SK-N-SH treated with all-trans-retinoic acid at 6 μM for 48 hours (cell line): ENCODE measurements at regions not wholly inside any gene's neighbourhood (a gene's known extent, or its start where the extent isn't known, plus 50 kb on each side); places are given as distances from the start of the nearest gene placed in this dataset.

ENCODE experiments used
- ARNTL ChIP-seq: fragments of 450-650 bp; formaldehyde crosslinking; IDR thresholded peaks from 2 replicates; pipeline ENCODE4 v1.5.0; 2020; ENCODE audit warnings: low read depth, mild to moderate bottlenecking, moderate library complexity, borderline replicate concordance
- BACH2 ChIP-seq: fragments of 250-450 bp; sonication (Bioruptor Pico); IDR thresholded peaks from 2 replicates; pipeline ENCODE4 v1.9.0; 2021; ENCODE audit warnings: mild to moderate bottlenecking, borderline replicate concordance
- CREB5 ChIP-seq: fragments of 250-450 bp; sonication (Bioruptor Pico); IDR thresholded peaks from 2 replicates; pipeline ENCODE4 v1.5.1; 2020; ENCODE audit warnings: low read depth, mild to moderate bottlenecking, moderate library complexity
- OSR1 ChIP-seq: fragments of 250-450 bp; sonication (Bioruptor Pico); IDR thresholded peaks from 2 replicates; pipeline ENCODE4 v1.8.0; 2022; ENCODE audit warnings: moderate library complexity, mild to moderate bottlenecking, inconsistent platforms
- RARB ChIP-seq: fragments of 250-450 bp; sonication (Bioruptor Pico); IDR thresholded peaks from 2 replicates; pipeline ENCODE4 v1.8.0; 2021; ENCODE audit warnings: mild to moderate bottlenecking, moderate library complexity
- ZFP3 ChIP-seq: fragments of 250-450 bp; sonication (Bioruptor Pico); IDR thresholded peaks from 2 replicates; pipeline ENCODE4 v1.5.0; 2020; ENCODE audit warnings: mild to moderate bottlenecking, moderate library complexity
- ZFP30 ChIP-seq: fragments of 450-650 bp; formaldehyde crosslinking; IDR thresholded peaks from 2 replicates; pipeline ENCODE4 v1.5.0; 2022; ENCODE audit warnings: mild to moderate bottlenecking, moderate library complexity
- ZNF565 ChIP-seq: fragments of 450-650 bp; formaldehyde crosslinking; conservative IDR thresholded peaks from 2 replicates; pipeline ENCODE4 v1.5.0; 2020; ENCODE audit warnings: low read depth, mild to moderate bottlenecking, moderate library complexity
- ZNF70 ChIP-seq: fragments of 450-650 bp; formaldehyde crosslinking; IDR thresholded peaks from 2 replicates; pipeline ENCODE4 v1.5.0; 2020; ENCODE audit warnings: mild to moderate bottlenecking, moderate library complexity
- TF ChIP-seq, protein P1 (sequence below): fragments of 250-450 bp; sonication (Bioruptor Pico); IDR thresholded peaks from 2 replicates; pipeline ENCODE4 v1.5.0; 2020; ENCODE audit warnings: mild to moderate bottlenecking, moderate library complexity
- TF ChIP-seq, protein P2 (sequence below): fragments of 250-450 bp; sonication (Bioruptor Pico); IDR thresholded peaks from 2 replicates; pipeline ENCODE4 v1.8.0; 2020; ENCODE audit warnings: mild to moderate bottlenecking, moderate library complexity, borderline replicate concordance

- no peak for TF ChIP-seq ZFP3 (CRISPR knock-in tag)
- TF ChIP-seq OSR1 = no peak
- TF ChIP-seq BACH2 (CRISPR knock-in tag) = no peak
- no peak for TF ChIP-seq CREB5 (CRISPR knock-in tag)
- TF ChIP-seq, protein P1, sequence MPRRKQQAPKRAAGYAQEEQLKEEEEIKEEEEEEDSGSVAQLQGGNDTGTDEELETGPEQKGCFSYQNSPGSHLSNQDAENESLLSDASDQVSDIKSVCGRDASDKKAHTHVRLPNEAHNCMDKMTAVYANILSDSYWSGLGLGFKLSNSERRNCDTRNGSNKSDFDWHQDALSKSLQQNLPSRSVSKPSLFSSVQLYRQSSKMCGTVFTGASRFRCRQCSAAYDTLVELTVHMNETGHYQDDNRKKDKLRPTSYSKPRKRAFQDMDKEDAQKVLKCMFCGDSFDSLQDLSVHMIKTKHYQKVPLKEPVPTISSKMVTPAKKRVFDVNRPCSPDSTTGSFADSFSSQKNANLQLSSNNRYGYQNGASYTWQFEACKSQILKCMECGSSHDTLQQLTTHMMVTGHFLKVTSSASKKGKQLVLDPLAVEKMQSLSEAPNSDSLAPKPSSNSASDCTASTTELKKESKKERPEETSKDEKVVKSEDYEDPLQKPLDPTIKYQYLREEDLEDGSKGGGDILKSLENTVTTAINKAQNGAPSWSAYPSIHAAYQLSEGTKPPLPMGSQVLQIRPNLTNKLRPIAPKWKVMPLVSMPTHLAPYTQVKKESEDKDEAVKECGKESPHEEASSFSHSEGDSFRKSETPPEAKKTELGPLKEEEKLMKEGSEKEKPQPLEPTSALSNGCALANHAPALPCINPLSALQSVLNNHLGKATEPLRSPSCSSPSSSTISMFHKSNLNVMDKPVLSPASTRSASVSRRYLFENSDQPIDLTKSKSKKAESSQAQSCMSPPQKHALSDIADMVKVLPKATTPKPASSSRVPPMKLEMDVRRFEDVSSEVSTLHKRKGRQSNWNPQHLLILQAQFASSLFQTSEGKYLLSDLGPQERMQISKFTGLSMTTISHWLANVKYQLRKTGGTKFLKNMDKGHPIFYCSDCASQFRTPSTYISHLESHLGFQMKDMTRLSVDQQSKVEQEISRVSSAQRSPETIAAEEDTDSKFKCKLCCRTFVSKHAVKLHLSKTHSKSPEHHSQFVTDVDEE (CRISPR knock-in tag) = no peak
- no peak for TF ChIP-seq ARNTL (CRISPR knock-in tag)
- TF ChIP-seq ZFP30 = no peak
- TF ChIP-seq, protein P2, sequence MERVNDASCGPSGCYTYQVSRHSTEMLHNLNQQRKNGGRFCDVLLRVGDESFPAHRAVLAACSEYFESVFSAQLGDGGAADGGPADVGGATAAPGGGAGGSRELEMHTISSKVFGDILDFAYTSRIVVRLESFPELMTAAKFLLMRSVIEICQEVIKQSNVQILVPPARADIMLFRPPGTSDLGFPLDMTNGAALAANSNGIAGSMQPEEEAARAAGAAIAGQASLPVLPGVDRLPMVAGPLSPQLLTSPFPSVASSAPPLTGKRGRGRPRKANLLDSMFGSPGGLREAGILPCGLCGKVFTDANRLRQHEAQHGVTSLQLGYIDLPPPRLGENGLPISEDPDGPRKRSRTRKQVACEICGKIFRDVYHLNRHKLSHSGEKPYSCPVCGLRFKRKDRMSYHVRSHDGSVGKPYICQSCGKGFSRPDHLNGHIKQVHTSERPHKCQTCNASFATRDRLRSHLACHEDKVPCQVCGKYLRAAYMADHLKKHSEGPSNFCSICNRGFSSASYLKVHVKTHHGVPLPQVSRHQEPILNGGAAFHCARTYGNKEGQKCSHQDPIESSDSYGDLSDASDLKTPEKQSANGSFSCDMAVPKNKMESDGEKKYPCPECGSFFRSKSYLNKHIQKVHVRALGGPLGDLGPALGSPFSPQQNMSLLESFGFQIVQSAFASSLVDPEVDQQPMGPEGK (CRISPR knock-in tag) = no peak
- TF ChIP-seq RARB = no peak
- TF ChIP-seq ZNF565 (CRISPR knock-in tag) = no peak
- TF ChIP-seq ZNF70 (CRISPR knock-in tag) = no peak
These were observed 806.6 kb upstream of the GHITM start for GRCh38 chr10:83332690-83333089.
